ENCODE measurements at regions not wholly inside any gene's neighbourhood (a gene's known extent, or its start where the extent isn't known, plus 50 kb on each side); places are given as distances from the start of the nearest gene placed in this dataset.

DNA sequence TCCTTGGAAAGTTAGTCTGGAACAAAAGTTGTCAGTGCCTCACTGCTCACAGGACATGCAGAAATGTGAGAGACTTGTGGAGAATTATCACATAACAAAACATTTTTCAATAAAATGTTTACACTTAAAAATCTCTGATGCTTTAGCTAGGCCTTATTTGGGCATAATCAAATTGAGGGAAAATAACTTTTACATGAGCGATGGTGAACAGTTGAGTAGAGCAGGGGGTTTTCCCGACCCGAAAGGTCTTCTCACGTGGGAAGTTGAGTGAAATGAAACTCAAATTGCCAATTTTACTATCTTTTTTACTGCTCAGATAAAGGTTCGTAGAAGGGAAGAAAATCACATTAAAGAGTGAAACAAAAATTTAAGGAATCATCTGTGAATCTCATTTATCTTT lies 465.6 kb downstream of the MTX2 start:
- POLR2A ChIA-PET: no interaction called here
- no peak for DNase-seq
- H3K36me3 ChIP-seq (ENCODE audit: control insufficient read depth, insufficient read depth, low read length): no peaks in the 10 kb centered on the region
- Mint-ChIP-seq H3K27ac (ENCODE audit: unreplicated experiment) (no peak overlapping the region), H3K27me3 (ENCODE audit: insufficient read depth, unreplicated experiment) (no peaks in the 10 kb centered on the region), H3K4me3 (ENCODE audit: unreplicated experiment) (no peak overlapping the region), H3K36me3 (ENCODE audit: insufficient read depth, unreplicated experiment) (no peaks in the 10 kb centered on the region), H3K4me1 (ENCODE audit: low read depth, unreplicated experiment) (no peaks in the 10 kb centered on the region), H3K9me3 (ENCODE audit: unreplicated experiment) (no peaks in the 10 kb centered on the region)
- TF ChIP-seq, protein P1, sequence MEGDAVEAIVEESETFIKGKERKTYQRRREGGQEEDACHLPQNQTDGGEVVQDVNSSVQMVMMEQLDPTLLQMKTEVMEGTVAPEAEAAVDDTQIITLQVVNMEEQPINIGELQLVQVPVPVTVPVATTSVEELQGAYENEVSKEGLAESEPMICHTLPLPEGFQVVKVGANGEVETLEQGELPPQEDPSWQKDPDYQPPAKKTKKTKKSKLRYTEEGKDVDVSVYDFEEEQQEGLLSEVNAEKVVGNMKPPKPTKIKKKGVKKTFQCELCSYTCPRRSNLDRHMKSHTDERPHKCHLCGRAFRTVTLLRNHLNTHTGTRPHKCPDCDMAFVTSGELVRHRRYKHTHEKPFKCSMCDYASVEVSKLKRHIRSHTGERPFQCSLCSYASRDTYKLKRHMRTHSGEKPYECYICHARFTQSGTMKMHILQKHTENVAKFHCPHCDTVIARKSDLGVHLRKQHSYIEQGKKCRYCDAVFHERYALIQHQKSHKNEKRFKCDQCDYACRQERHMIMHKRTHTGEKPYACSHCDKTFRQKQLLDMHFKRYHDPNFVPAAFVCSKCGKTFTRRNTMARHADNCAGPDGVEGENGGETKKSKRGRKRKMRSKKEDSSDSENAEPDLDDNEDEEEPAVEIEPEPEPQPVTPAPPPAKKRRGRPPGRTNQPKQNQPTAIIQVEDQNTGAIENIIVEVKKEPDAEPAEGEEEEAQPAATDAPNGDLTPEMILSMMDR (IDR thresholded peaks at IDR 0.05; ENCODE audit: insufficient read depth in 1 of 2, low read depth in 1 of 2, low read length in 1 of 2, severe bottlenecking in 1 of 2, unreplicated experiment in 1 of 2): no peak
- H3K9me3 ChIP-seq: no peaks in the 10 kb centered on the region
- CTCF ChIA-PET: no interaction called here
- H3K4me1 ChIP-seq: no peaks in the 10 kb centered on the region
- BruUV-seq (replicated peaks): no TSS peak
- H3K27me3 ChIP-seq (replicated peaks; ENCODE audit: control insufficient read depth, insufficient read depth, low read length): no peaks in the 10 kb centered on the region
- no peak overlapping the region for H3K4me3 ChIP-seq (ENCODE audit: low read depth, low read length)
- intact Hi-C loops (cut with micrococcal nuclease; ENCODE audit: unreplicated experiment): no loop called here

DNA sequence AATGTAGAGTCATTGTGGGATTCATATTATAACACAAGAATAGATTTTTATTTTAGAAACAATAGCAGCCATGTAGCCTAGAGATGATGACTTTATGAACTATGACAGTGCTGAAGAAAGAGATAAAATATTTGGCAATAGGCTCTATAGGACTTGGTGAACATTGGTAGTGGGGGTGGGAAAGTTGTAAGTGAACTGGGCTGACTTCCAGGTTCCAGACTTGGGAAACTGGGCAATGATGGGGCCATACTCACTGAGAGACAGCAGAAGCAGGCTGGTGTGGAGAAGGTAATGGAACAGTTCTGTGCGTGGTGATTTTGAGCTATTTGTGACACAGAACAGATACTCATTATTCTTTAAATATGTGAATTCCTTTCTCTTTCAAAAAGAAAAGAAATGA lies 470.3 kb upstream of the HNRNPA3 start:
- H3K27ac Mint-ChIP-seq (ENCODE audit: unreplicated experiment): no peak overlapping the region
- H3K4me3 Mint-ChIP-seq (ENCODE audit: unreplicated experiment): no peak overlapping the region
- no peaks in the 10 kb centered on the region for H3K9me3 ChIP-seq
- no peak for DNase-seq
- peaks cover 2% of the 10 kb centered on the region for H3K27me3 ChIP-seq (replicated peaks; ENCODE audit: control insufficient read depth, insufficient read depth, low read length)
- intact Hi-C loops (cut with micrococcal nuclease; ENCODE audit: unreplicated experiment): no loop called here
- ChIA-PET POLR2A (no interaction called here), CTCF (no interaction called here)
- TF ChIP-seq, protein P1 (IDR thresholded peaks at IDR 0.05; ENCODE audit: insufficient read depth in 1 of 2, low read depth in 1 of 2, low read length in 1 of 2, severe bottlenecking in 1 of 2, unreplicated experiment in 1 of 2): no peak
- no peaks in the 10 kb centered on the region for H3K4me1 Mint-ChIP-seq (ENCODE audit: low read depth, unreplicated experiment)
- H3K27me3 Mint-ChIP-seq (ENCODE audit: insufficient read depth, unreplicated experiment): peaks cover 9% of the 10 kb centered on the region
- no peaks in the 10 kb centered on the region for H3K36me3 ChIP-seq (ENCODE audit: control insufficient read depth, insufficient read depth, low read length)
- H3K4me1 ChIP-seq: no peaks in the 10 kb centered on the region
- BruUV-seq (replicated peaks): no TSS peak
- no peaks in the 10 kb centered on the region for H3K36me3 Mint-ChIP-seq (ENCODE audit: insufficient read depth, unreplicated experiment)
- H3K4me3 ChIP-seq (ENCODE audit: low read depth, low read length): no peak overlapping the region
- no peaks in the 10 kb centered on the region for H3K9me3 Mint-ChIP-seq (ENCODE audit: unreplicated experiment)

DNA sequence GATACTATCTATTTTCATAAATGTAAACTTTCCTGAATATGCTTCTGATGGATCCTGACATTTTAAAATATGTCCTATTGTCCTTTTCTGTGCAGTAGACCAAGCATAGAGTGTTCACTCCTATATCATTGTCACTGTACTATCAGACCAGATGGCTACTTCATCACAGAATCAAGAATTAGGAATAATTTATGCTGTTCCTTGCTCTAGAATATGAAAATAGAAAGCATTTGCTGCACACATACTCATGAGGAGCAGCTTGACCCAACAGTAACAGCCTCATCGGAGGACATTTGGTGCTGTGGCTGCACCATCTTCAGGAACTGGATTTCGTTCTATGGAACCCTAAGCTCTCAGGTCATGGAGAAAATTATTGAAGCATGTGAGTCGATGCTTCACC lies 468.9 kb upstream of the HNRNPA3 start:
- CTCF ChIA-PET: no interaction called here
- Mint-ChIP-seq H3K36me3 (ENCODE audit: insufficient read depth, unreplicated experiment) (no peaks in the 10 kb centered on the region), H3K4me1 (ENCODE audit: low read depth, unreplicated experiment) (no peaks in the 10 kb centered on the region), H3K4me3 (ENCODE audit: unreplicated experiment) (no peak overlapping the region), H3K27me3 (ENCODE audit: insufficient read depth, unreplicated experiment) (peaks cover 9% of the 10 kb centered on the region), H3K27ac (ENCODE audit: unreplicated experiment) (no peak overlapping the region), H3K9me3 (ENCODE audit: unreplicated experiment) (no peaks in the 10 kb centered on the region)
- no TSS peak for BruUV-seq (replicated peaks)
- no peak overlapping the region for H3K4me3 ChIP-seq (ENCODE audit: low read depth, low read length)
- no peaks in the 10 kb centered on the region for H3K9me3 ChIP-seq
- H3K36me3 ChIP-seq (ENCODE audit: control insufficient read depth, insufficient read depth, low read length): no peaks in the 10 kb centered on the region
- no peak for DNase-seq
- POLR2A ChIA-PET: no interaction called here
- intact Hi-C loops (cut with micrococcal nuclease; ENCODE audit: unreplicated experiment): no loop called here
- peaks cover 2% of the 10 kb centered on the region for H3K27me3 ChIP-seq (replicated peaks; ENCODE audit: control insufficient read depth, insufficient read depth, low read length)
- no peaks in the 10 kb centered on the region for H3K4me1 ChIP-seq
- TF ChIP-seq, protein P1 (IDR thresholded peaks at IDR 0.05; ENCODE audit: insufficient read depth in 1 of 2, low read depth in 1 of 2, low read length in 1 of 2, severe bottlenecking in 1 of 2, unreplicated experiment in 1 of 2): no peak

Data from Caco-2 (cell line).